ENCODE measurements at regions not wholly inside any gene's neighbourhood (a gene's known extent, or its start where the extent isn't known, plus 50 kb on each side); places are given as distances from the start of the nearest gene placed in this dataset.

- TF ChIP-seq POLR2A (IDR thresholded peaks at IDR 0.05; ENCODE audit: low read length) = no peak
- TF ChIP-seq GATA1 (IDR thresholded peaks at IDR 0.05; ENCODE audit: low read depth, low read length) = no peak
These were observed 140.4 kb downstream of the PCDH20 start for GRCh38 chr13:61275251-61275650.
